AG08395 (cell line): ENCODE measurements at regions not wholly inside any gene's neighbourhood (a gene's known extent, or its start where the extent isn't known, plus 50 kb on each side); places are given as distances from the start of the nearest gene placed in this dataset.

Experiments
- DNase-seq: peaks from one replicate; pipeline ENCODE4 v3.0.0; 2012; ENCODE audit warnings: mixed read lengths, low spot score

GRCh38 chr7:52146871-52147634 lies 830.4 kb upstream of the COBL start:
- DNase-seq, result no peak

DNA sequence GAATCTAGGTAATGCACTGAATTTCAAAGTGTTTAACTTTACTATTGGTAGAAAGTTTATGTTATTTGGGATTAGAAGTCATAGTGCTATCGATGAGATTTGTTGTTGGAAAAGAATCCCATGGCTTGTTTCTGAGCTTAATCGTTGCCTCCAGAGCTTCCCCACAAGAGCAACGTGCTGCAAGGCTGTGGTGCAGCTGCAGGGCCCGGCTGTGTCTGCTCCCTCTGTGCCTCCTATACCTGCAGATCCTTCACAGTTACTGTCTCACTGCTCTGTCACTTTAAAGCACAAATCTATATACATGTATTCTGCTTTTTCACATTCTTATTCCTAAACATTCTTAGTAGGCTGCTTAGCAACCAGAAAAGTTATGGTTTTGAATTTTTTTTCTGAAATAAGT lies 826.6 kb upstream of the COBL start:
- DNase-seq, result no peak

GRCh38 chr7:52140851-52141250 lies 824.2 kb upstream of the COBL start:
- no peak for DNase-seq

DNA sequence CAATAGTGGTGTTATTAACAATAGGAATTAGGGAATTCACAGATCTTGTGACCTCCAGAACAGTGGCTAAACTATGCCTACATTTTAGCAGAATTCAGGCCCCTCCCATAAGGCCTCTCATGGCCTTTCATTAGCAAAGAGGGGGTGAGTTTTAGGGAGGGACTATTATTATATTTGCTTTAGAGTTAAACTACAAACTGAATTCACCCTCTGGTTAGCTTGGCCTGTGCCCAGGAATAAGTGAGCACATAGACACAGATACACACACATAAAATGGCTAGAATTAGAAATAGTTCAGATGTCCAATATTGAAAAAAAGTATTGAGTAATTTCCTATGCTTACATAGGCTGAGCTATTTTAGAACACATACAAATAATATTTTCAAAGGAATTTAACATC lies 818.8 kb upstream of the COBL start:
- no peak for DNase-seq

GRCh38 chr7:52129278-52129677 lies 812.7 kb upstream of the COBL start:
- DNase-seq, result no peak

GRCh38 chr7:52120912-52121311 lies 804.3 kb upstream of the COBL start:
- DNase-seq, result no peak

DNA sequence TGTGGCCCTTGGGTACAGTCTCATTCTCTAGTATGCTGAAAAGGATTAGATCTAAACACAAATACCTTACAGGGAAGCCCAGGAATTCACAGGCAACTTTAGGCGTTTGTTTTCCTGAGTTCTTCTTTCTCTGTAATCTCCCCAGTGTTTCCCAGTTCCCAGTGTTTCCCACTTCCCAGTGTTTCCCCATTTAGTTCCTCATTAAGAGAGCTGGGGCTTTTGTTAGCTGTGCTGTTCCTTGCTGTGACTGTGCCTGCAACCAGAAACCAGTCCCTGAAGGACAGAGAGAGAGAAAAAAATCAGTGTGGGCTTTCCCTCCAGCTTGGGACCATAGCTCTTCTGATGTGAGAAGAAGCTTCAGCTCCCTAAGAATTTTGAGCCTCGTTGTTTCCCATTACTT lies 802.9 kb upstream of the COBL start:
- no peak for DNase-seq

DNA sequence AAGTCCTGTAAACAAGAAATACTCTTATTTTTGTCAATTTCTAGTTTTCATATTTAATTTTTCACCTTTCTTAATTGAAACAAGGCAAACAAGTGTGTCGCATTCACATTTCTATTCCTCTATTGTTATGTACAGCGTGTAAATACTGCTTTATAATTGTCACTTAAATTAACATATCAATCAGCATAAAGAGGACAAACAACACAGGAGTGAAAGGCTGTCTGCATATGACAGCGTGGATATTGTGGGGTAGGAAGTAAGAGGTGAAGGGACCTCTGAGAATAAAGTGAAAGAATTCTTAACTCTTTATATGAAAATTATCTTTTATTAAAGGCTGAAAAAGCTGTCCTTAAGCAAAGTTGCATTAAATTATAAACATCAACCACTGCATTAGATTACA lies 797.9 kb upstream of the COBL start:
- DNase-seq, result no peak

DNA sequence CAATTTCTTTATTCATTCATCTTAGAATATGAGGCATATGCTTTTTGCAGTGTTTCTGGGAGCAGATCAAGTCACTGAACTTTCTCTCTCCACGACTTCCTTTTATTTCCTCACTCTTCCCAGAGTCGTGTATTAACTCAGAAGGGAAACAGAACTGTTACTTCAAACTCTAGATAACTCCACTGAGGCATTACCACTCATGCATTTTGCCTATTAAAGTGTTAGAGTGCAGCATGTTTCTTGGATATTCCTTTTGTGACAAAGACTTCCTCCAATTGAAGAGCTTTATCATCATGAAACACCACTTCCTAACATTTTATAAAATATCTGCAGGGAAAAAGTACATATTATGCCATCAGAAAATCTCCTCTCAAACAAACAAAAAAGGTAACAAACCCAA lies 797.4 kb upstream of the COBL start:
- DNase-seq, result no peak

DNA sequence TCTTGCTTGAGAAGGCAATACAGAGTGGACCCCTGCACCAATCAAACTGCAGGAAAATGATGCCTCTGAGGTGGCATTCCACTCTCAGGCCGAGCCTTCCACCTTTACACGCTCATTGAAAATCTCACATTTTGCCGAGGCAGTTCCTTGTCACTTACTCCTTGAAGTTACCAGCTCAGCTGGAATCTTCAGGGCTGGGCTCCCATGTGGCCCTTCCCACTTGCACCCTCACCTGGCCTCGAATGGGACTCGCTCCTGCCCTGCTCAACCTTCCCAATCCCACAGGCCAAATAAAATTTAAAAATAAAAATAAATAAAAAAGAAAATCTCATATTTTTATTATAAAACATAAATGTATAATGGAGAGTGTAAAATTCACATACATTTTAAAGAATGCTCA lies 790.7 kb upstream of the COBL start:
- no peak for DNase-seq

- no peak for DNase-seq
Measured at GRCh38 chr7:52095861-52096260, 779.3 kb upstream of the COBL start.

GRCh38 chr7:52091996-52092395 lies 775.4 kb upstream of the COBL start:
- DNase-seq, result no peak

- no peak for DNase-seq
Measured at GRCh38 chr7:52091101-52091500, 774.5 kb upstream of the COBL start.

- no peak for DNase-seq
Measured at GRCh38 chr7:52088008-52088901, 771.6 kb upstream of the COBL start.

GRCh38 chr7:52085610-52086009 lies 769.0 kb upstream of the COBL start:
- DNase-seq, result no peak

DNA sequence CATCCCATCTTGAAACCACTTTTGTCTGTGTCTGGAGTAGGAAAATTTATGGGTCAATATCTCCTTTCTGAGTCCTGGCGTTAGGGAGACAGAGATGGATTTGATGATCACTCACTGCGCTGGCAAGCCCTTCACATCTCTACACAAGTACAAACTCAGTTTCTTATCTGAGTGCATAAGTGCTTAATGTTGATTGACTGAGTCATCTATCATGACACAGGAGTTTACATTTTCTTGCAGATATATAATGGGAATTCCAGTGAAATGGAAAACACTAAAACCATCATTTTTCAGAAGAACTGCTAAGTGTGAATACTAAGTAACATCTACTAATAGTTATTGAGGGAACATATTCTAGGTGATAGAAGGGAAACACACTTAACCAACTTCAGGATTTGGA lies 763.9 kb upstream of the COBL start:
- DNase-seq, result no peak

DNA sequence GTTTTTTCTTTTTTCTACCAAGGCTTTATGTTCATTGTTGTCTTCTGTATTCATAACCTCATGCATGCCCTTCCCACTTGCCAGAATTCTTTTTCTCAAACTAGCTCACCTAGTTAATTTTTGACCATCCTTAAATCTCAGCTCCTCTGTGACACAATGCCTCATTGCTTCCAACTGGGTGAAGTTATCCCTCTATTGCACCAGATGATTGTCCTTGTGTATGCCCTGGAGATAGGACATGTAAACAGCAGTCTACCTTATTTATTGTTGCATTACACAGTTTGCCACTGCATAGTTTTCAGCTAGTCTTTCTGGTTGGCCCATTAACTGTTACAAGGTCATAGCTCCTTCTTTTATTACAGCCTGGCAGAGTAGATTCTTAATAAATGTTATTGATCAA lies 763.1 kb upstream of the COBL start:
- no peak for DNase-seq

DNA sequence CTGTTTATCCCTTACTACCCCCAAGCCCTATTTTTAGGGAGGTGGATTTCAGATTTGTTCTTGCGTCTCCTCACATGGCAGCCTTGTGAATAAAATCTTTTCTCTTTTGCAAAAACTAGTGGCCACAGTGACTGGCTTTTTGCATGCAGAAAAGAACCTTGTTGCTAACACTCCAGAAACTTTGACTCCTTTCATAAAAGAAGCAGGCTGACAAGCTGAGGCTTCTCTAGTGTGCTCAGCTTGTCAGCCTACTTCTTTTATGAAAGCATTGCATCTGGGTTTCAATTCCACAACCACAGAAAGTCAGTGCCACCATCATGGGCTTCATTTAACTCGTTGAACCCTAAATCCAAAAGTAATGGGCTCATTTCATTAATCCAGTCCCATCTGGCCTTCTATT lies 761.0 kb upstream of the COBL start:
- no peak for DNase-seq

DNA sequence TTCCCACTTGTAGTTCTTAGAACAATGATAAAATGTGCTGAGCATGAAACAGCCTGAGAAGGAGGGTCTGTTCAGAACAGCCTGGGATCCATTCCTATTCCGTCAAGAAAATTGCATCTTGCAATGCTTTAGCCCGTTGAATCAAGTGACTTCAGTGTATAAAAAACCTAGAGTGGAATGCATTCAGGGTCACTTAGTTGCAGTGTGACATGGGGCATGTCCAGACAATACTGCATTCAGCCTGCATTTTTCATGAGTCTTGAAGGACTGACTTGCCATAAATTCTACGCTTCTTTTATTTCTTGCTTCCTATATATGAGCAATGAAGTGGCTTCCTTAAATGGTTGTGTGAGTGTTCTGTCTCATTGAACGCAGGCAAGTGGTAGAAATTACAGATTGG lies 758.3 kb upstream of the COBL start:
- no peak for DNase-seq

- no peak for DNase-seq
Measured at GRCh38 chr7:52074071-52074470, 757.5 kb upstream of the COBL start.

- no peak for DNase-seq
Measured at GRCh38 chr7:52071744-52072143, 755.1 kb upstream of the COBL start.

DNA sequence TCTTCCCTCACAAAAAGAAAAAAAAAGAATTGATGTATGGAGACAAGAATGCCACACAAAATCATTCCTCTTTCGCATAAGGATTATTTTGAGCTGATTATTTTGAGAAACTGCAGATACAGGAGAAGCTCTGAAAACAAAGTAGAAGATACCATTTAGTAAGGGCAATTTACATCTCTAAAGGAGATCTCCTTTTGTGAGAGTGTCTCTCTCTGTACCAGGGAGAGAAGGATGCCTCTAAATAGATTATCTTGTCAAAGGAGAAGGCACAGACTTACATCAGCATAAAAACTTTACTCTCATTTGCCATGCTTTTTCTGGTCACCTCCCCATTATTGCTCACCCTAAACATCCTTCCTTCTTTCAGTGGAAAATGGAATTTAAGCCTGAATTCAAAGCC lies 747.9 kb upstream of the COBL start:
- no peak for DNase-seq

- DNase-seq, result no peak
Measured at GRCh38 chr7:52061666-52062065, 745.1 kb upstream of the COBL start.

- DNase-seq, result no peak
Measured at GRCh38 chr7:52053525-52053924, 736.9 kb upstream of the COBL start.
